ENCODE measurements at regions not wholly inside any gene's neighbourhood (a gene's known extent, or its start where the extent isn't known, plus 50 kb on each side); places are given as distances from the start of the nearest gene placed in this dataset.

GRCh38 chr7:20484356-20484755, 131.1 kb upstream of the ABCB5 start:
- Histone ChIP-seq H4K20me1 (replicated peaks; ENCODE audit: control insufficient read depth, insufficient read depth, low read length) (no peaks in the 10 kb centered on the region), H3K9me1 (ENCODE audit: control insufficient read depth, insufficient read depth, low read length) (no peaks in the 10 kb centered on the region), H3K4me1 (replicated peaks in 1 of 2; ENCODE audit: control insufficient read depth in 2 of 2, insufficient read depth in 2 of 2, low read length in 2 of 2) (no peaks in the 10 kb centered on the region), H3K27ac (ENCODE audit: extremely low read depth, low read depth, low read length) (no peak overlapping the region), H3K9me3 (replicated peaks; ENCODE audit: control insufficient read depth, insufficient read depth, low read depth, low read length) (no peaks in the 10 kb centered on the region), H3K27me3 (ENCODE audit: control insufficient read depth in 2 of 2, insufficient read depth in 2 of 2, low read length in 2 of 2) (no peaks in the 10 kb centered on the region), H3K4me3 (no peak overlapping the region), H3K4me2 (ENCODE audit: insufficient read depth, low read length) (no peak overlapping the region), H3K36me3 (ENCODE audit: control insufficient read depth, insufficient read depth, low read length) (no peaks in the 10 kb centered on the region), H3K79me2 (ENCODE audit: control insufficient read depth, insufficient read depth, low read length) (no peaks in the 10 kb centered on the region), H3K9ac (ENCODE audit: insufficient read depth in 1 of 2, low read depth in 2 of 2, low read length in 2 of 2) (no peak overlapping the region), H2AFZ (ENCODE audit: low read depth, low read length) (no peak overlapping the region)
- DNase-seq (ENCODE audit: extremely low read depth in 1 of 4, low spot score in 3 of 4) (no peak), ATAC-seq (no peak), FAIRE-seq (no peak)
- ChIA-PET POLR2A (no interaction called here), CTCF (ENCODE audit: low intra/inter-chr PET ratio) (no interaction called here)
- in situ Hi-C loops (cut with MboI): no loop called here
- BruUV-seq (replicated peaks): no TSS peak
- intact Hi-C loops (cut with micrococcal nuclease): no loop called here
- 0% methylated on average over 1 of the region's 1 CpG for WGBS (ENCODE audit: insufficient coverage, low coverage, missing lambda C conversion rate)
- no peak for TF ChIP-seq STAG1 (CRISPR knock-in tag; IDR thresholded peaks at IDR 0.05; ENCODE audit: borderline replicate concordance)
- TF ChIP-seq, protein P1, sequence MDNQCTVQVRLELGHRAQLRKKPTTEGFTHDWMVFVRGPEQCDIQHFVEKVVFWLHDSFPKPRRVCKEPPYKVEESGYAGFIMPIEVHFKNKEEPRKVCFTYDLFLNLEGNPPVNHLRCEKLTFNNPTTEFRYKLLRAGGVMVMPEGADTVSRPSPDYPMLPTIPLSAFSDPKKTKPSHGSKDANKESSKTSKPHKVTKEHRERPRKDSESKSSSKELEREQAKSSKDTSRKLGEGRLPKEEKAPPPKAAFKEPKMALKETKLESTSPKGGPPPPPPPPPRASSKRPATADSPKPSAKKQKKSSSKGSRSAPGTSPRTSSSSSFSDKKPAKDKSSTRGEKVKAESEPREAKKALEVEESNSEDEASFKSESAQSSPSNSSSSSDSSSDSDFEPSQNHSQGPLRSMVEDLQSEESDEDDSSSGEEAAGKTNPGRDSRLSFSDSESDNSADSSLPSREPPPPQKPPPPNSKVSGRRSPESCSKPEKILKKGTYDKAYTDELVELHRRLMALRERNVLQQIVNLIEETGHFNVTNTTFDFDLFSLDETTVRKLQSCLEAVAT (IDR thresholded peaks at IDR 0.05): no peak
- TF ChIP-seq HNRNPL (IDR thresholded peaks at IDR 0.05; ENCODE audit: low read depth, low read length): no peak
- TF ChIP-seq, protein P2, sequence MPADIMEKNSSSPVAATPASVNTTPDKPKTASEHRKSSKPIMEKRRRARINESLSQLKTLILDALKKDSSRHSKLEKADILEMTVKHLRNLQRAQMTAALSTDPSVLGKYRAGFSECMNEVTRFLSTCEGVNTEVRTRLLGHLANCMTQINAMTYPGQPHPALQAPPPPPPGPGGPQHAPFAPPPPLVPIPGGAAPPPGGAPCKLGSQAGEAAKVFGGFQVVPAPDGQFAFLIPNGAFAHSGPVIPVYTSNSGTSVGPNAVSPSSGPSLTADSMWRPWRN (IDR thresholded peaks at IDR 0.05; ENCODE audit: low read depth): no peak
- no peak for TF ChIP-seq CBX2 (IDR thresholded peaks at IDR 0.05; ENCODE audit: insufficient read depth, low read length, poor library complexity, severe bottlenecking)
- TF ChIP-seq E2F1 (CRISPR knock-in tag; IDR thresholded peaks at IDR 0.05): no peak
- no peak for TF ChIP-seq HDAC1 (IDR thresholded peaks at IDR 0.05)
- TF ChIP-seq HOXB6 (CRISPR knock-in tag; IDR thresholded peaks at IDR 0.05; ENCODE audit: borderline replicate concordance): no peak
- TF ChIP-seq XRCC5 (IDR thresholded peaks at IDR 0.05; ENCODE audit: low read depth, low read length): no peak
- no peak for TF ChIP-seq NONO (IDR thresholded peaks at IDR 0.05; ENCODE audit: low read depth in 2 of 2, low read length in 1 of 2)
- no peak for TF ChIP-seq ZNF175 (CRISPR knock-in tag; IDR thresholded peaks at IDR 0.05; ENCODE audit: low read depth)
- no peak for TF ChIP-seq CTCF (IDR thresholded peaks at IDR 0.05 in 2 of 3, conservative IDR thresholded peaks at IDR 0.05 in 1 of 3; ENCODE audit: insufficient read depth in 2 of 3, low read depth in 1 of 3, low read length in 3 of 3)
- TF ChIP-seq ZNF121 (CRISPR knock-in tag; conservative IDR thresholded peaks at IDR 0.05): no peak
- no peak for TF ChIP-seq BRF2 (IDR thresholded peaks at IDR 0.05; ENCODE audit: borderline replicate concordance, insufficient read depth, insufficient read length)
- TF ChIP-seq SMARCC2 (IDR thresholded peaks at IDR 0.05; ENCODE audit: low read depth): no peak
- no peak for TF ChIP-seq ZNF143 (CRISPR knock-in tag; IDR thresholded peaks at IDR 0.05)
- no peak for TF ChIP-seq ZNF696 (CRISPR knock-in tag; conservative IDR thresholded peaks at IDR 0.05)
- no peak for TF ChIP-seq HMG20A (CRISPR knock-in tag; conservative IDR thresholded peaks at IDR 0.05)
